Activated T-cell treated with anti-CD3 and anti-CD28 coated beads, Interleukin-2, amount 50 U/mL, for 4 hours (primary cell): ENCODE measurements at regions not wholly inside any gene's neighbourhood (a gene's known extent, or its start where the extent isn't known, plus 50 kb on each side); places are given as distances from the start of the nearest gene placed in this dataset.
A peak's percentile ranks its signal among the peaks of the same experiment; 100 is the strongest.

Experiments used
- ATAC-seq, 2 donors: fragments of 200-7000 bp; cut with Tn5 transposase; one replicate each; pipeline ENCODE4 v1.10.0; 2021
- DNase-seq: peaks from one replicate; pipeline ENCODE4 v3.0.0-alpha.2; 2020
- H3K27me3 Mint-ChIP-seq: one replicate; pipeline ENCODE4 v1.8.0; 2021; ENCODE audit warnings: low read depth, mixed read lengths
- H3K36me3 Mint-ChIP-seq: one replicate; pipeline ENCODE4 v1.8.0; 2022; ENCODE audit warnings: mixed read lengths; ENCODE audit not compliant: insufficient read depth
- H3K4me1 Mint-ChIP-seq: one replicate; pipeline ENCODE4 v1.8.0; 2021; ENCODE audit warnings: low read depth, mixed read lengths
- H3K4me3 Mint-ChIP-seq: one replicate; pipeline ENCODE4 v1.8.0; 2021; ENCODE audit warnings: mild to moderate bottlenecking, moderate library complexity, mixed read lengths
- H3K9me3 Mint-ChIP-seq: one replicate; pipeline ENCODE4 v1.8.0; 2021; ENCODE audit warnings: mixed read lengths

GRCh38 chr4:98745366-98745765 lies 87.0 kb upstream of the TSPAN5 start:
- H3K4me3 Mint-ChIP-seq = no peak overlapping the region
- DNase-seq (no peak), ATAC-seq (no peak)
- H3K9me3 Mint-ChIP-seq = no peaks in the 10 kb centered on the region
- H3K27me3 Mint-ChIP-seq = no peaks in the 10 kb centered on the region
- H3K36me3 Mint-ChIP-seq = no peaks in the 10 kb centered on the region
- no peaks in the 10 kb centered on the region for H3K4me1 Mint-ChIP-seq

GRCh38 chr4:98744372-98745150 lies 86.2 kb upstream of the TSPAN5 start:
- DNase-seq (no peak), ATAC-seq (no peak)
- Mint-ChIP-seq H3K4me1 (no peaks in the 10 kb centered on the region), H3K36me3 (no peaks in the 10 kb centered on the region), H3K4me3 (no peak overlapping the region), H3K27me3 (no peaks in the 10 kb centered on the region), H3K9me3 (no peaks in the 10 kb centered on the region)

DNA sequence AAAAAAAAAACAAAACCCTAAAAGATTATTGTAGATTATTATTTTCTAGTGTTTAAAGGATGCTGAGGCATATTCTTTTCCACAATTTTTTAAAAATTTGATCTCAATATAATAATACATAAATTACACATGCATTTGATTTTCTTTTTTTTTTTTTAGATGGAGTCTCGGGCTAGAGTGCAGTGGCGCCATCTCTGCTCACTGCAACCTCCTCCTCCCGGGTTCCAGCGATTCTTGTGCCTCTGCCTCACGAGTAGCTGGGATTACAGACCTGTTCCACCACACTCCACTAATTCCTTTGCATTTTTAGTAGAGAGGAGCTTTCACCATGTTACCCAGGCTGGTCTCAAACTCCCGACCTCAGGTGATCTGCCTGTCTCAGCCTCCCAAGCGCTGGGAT lies 83.5 kb upstream of the TSPAN5 start:
- DNase-seq (no peak), ATAC-seq (no peak)
- H3K36me3 Mint-ChIP-seq = no peaks in the 10 kb centered on the region
- H3K4me3 Mint-ChIP-seq = no peak overlapping the region
- H3K9me3 Mint-ChIP-seq = peaks cover 6% of the 10 kb centered on the region
- H3K27me3 Mint-ChIP-seq = no peaks in the 10 kb centered on the region
- peaks cover 2% of the 10 kb centered on the region for H3K4me1 Mint-ChIP-seq

DNA sequence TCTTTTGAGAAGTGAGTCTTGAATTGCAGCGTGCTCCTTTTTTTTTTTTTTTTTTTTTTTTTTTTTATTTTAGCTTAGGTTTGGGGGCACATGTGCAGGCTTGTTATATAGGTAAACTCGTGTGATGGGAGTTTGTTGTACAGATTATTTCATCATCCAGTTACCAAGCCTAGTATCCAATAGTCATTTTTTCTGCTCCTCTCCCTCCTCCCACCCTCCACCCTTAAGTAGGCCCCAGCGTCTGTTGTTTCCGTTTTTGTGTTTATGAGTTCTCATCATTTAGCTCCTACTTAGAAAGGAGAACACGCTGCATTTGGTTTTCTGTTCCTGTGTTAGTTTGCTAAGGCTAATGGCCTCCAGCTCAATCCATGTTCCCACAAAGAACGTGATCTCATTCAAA lies 81.3 kb upstream of the TSPAN5 start:
- Mint-ChIP-seq H3K9me3 (peaks cover 6% of the 10 kb centered on the region), H3K36me3 (no peaks in the 10 kb centered on the region), H3K27me3 (no peaks in the 10 kb centered on the region), H3K4me3 (no peak overlapping the region), H3K4me1 (peaks cover 2% of the 10 kb centered on the region)
- DNase-seq (no peak), ATAC-seq (no peak)

- H3K27me3 Mint-ChIP-seq = no peaks in the 10 kb centered on the region
- H3K4me3 Mint-ChIP-seq = no peak overlapping the region
- ATAC-seq = no peak
- peaks cover under 1% of the 10 kb centered on the region for H3K4me1 Mint-ChIP-seq
- no peaks in the 10 kb centered on the region for H3K36me3 Mint-ChIP-seq
- peaks cover 6% of the 10 kb centered on the region for H3K9me3 Mint-ChIP-seq
- no peak for DNase-seq
Observed at GRCh38 chr4:98733601-98734000, 75.2 kb upstream of the TSPAN5 start.

- H3K27me3 Mint-ChIP-seq = no peaks in the 10 kb centered on the region
- peaks cover 5% of the 10 kb centered on the region for H3K4me1 Mint-ChIP-seq
- peaks cover 2% of the 10 kb centered on the region for H3K36me3 Mint-ChIP-seq
- no peak overlapping the region for H3K4me3 Mint-ChIP-seq
- DNase-seq (no peak), ATAC-seq (no peak)
- H3K9me3 Mint-ChIP-seq = peaks cover 7% of the 10 kb centered on the region
Observed at GRCh38 chr4:98728871-98729270, 70.5 kb upstream of the TSPAN5 start.

GRCh38 chr4:98728433-98728832 lies 70.0 kb upstream of the TSPAN5 start:
- ATAC-seq = peak; percentile 53 to 54
- Mint-ChIP-seq H3K36me3 (peaks cover 2% of the 10 kb centered on the region), H3K27me3 (no peaks in the 10 kb centered on the region), H3K4me3 (no peak overlapping the region), H3K9me3 (peaks cover 7% of the 10 kb centered on the region), H3K4me1 (peaks cover 5% of the 10 kb centered on the region)
- no peak for DNase-seq

DNA sequence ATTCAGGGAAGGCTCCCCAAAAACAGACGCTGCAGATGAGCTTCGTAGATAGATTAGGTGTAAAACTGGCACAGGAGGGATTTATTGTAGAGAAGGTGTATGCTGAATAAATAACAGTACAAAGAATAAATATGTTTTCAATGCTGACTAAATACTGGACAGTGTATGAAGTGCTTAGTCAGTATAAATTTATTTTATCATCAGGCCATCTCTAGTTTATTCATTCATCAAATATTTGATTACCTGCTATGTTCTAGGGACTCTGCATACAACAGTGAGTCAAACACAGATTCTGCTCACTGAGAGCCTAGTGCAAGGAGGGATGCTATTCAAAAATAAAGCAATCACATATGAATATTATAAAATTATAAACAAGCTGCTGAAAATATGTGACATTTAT lies 63.6 kb upstream of the TSPAN5 start:
- no peak for ATAC-seq
- H3K9me3 Mint-ChIP-seq = peaks cover 11% of the 10 kb centered on the region
- DNase-seq = no peak
- no peaks in the 10 kb centered on the region for H3K27me3 Mint-ChIP-seq
- no peak overlapping the region for H3K4me3 Mint-ChIP-seq
- peaks cover 2% of the 10 kb centered on the region for H3K36me3 Mint-ChIP-seq
- H3K4me1 Mint-ChIP-seq = no peaks in the 10 kb centered on the region

- peaks cover 11% of the 10 kb centered on the region for H3K9me3 Mint-ChIP-seq
- peaks cover 2% of the 10 kb centered on the region for H3K36me3 Mint-ChIP-seq
- ATAC-seq = no peak
- H3K27me3 Mint-ChIP-seq = no peaks in the 10 kb centered on the region
- H3K4me1 Mint-ChIP-seq = no peaks in the 10 kb centered on the region
- no peak overlapping the region for H3K4me3 Mint-ChIP-seq
- no peak for DNase-seq
Observed at GRCh38 chr4:98720871-98721480, 62.6 kb upstream of the TSPAN5 start.

GRCh38 chr4:98716796-98717195 lies 58.4 kb upstream of the TSPAN5 start:
- Mint-ChIP-seq H3K4me3 (no peak overlapping the region), H3K36me3 (no peaks in the 10 kb centered on the region), H3K9me3 (peaks cover 3% of the 10 kb centered on the region), H3K27me3 (no peaks in the 10 kb centered on the region), H3K4me1 (no peaks in the 10 kb centered on the region)
- ATAC-seq (no peak), DNase-seq (no peak)

DNA sequence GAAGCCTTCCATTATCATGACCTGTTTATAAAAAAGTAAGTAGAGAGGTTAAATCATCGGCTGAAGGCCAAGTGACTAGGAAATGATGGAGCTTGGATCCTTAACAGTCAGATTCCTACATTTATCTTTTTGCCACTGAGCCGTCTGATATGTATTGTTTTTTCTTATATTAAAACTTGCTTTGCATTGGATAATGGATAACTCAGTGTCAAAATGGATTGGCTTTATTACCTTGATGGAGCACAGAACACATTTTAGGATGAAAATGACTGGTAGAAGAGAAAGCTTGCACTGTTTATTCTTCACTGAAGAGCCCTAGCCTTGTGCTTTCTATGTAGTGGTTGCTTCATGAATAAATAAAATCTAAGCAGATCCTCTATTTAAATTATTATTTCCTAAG lies 54.2 kb upstream of the TSPAN5 start:
- peaks cover 4% of the 10 kb centered on the region for H3K4me1 Mint-ChIP-seq
- DNase-seq = no peak
- H3K9me3 Mint-ChIP-seq = peaks cover 7% of the 10 kb centered on the region
- H3K36me3 Mint-ChIP-seq = no peaks in the 10 kb centered on the region
- no peaks in the 10 kb centered on the region for H3K27me3 Mint-ChIP-seq
- ATAC-seq = no peak
- no peak overlapping the region for H3K4me3 Mint-ChIP-seq

DNA sequence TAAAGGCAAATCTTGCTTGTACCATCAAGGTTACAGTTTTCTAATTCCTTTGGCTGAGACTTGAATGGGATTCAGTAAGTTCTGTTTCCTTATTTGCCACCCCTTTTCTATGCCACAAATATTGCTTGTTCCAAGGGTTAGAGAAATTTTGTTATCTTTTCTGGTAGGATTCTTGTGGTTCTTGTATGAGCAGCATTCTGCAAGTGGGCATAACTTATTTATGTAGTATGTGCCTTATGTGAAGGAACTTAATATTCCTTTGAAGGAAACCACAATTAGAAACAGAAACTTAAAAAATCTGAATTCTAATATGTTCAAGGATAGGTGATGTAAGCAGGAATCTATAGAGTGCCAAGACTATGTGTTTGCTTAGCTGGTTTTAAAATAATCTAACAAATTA lies 53.1 kb upstream of the TSPAN5 start:
- ATAC-seq (no peak), DNase-seq (no peak)
- Mint-ChIP-seq H3K27me3 (no peaks in the 10 kb centered on the region), H3K9me3 (peaks cover 7% of the 10 kb centered on the region), H3K4me3 (no peak overlapping the region), H3K36me3 (no peaks in the 10 kb centered on the region), H3K4me1 (peaks cover 15% of the 10 kb centered on the region)

DNA sequence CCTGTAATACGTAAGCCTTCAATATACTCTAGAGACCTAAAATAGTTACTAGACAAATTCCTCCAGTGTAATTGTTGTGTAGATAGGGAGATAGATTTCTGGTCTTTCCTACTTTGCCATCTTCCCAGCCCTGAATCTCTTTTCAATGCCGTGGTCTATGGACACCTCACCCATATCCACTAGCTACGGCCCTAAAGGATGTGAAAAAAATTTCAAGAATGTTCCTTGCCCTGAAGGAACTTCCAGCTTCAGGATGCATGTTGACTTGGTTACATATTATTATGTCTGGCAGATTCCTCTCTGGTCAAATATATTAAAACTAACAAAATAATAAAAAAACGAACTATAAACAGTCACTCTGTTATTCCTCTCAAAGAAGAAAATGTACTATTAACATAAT lies 52.4 kb upstream of the TSPAN5 start:
- Mint-ChIP-seq H3K4me1 (peaks cover 22% of the 10 kb centered on the region), H3K4me3 (no peak overlapping the region), H3K9me3 (peaks cover 7% of the 10 kb centered on the region), H3K27me3 (no peaks in the 10 kb centered on the region), H3K36me3 (no peaks in the 10 kb centered on the region)
- ATAC-seq = no peak
- DNase-seq = no peak
